Stomach (tissue), 8 donors: ENCODE measurements at regions not wholly inside any gene's neighbourhood (a gene's known extent, or its start where the extent isn't known, plus 50 kb on each side); places are given as distances from the start of the nearest gene placed in this dataset.
"Not testable (repeated sequence)": the region's sequence is repeated elsewhere in the genome, so short reads cannot be mapped to it uniquely, and the experiment has no call there.

Experiments
- DNase-seq, 2 donors: peaks; one replicate each; pipeline versions ENCODE4 v3.0.0 to v3.0.0-alpha.2; 2013 to 2019
- H3K27ac ChIP-seq, 5 donors: fragments of 200-600 bp in 4 of 5; sonication (generic) in 4 of 5; one replicate each; pipeline ENCODE4 v1.5.1; 2013 to 2019; ENCODE audit warnings: mild to moderate bottlenecking in 1 of 5, moderate library complexity in 1 of 5
- H3K27me3 ChIP-seq, 3 donors: fragments of 200-600 bp; sonication (generic); one replicate each; pipeline ENCODE4 v1.5.1; 2017 to 2019; ENCODE audit warnings: mixed run types in 1 of 3
- H3K36me3 ChIP-seq, 4 donors: fragments of 200-600 bp; sonication (generic); 1 replicate in 3 of 4; 2 replicates in 1 of 4; pipeline ENCODE4 v1.5.1; 2016 to 2019
- H3K4me1 ChIP-seq, 4 donors: fragments of 200-600 bp; sonication (generic); one replicate each; pipeline ENCODE4 v1.5.1; 2016 to 2019
- H3K4me3 ChIP-seq, 4 donors: fragments of 200-600 bp; sonication (generic) in 3 of 4; one replicate each; pipeline ENCODE4 v1.5.1; 2016 to 2019; ENCODE audit warnings: mild to moderate bottlenecking in 1 of 4
- H3K9me3 ChIP-seq, 4 donors: fragments of 200-600 bp; sonication (generic); one replicate each; pipeline ENCODE4 v1.5.1; 2016 to 2019
- CTCF ChIP-seq, 7 experiments: fragments of 450-650 bp in 4 of 7; fragments of 200-600 bp in 3 of 7; sonication (generic) in 3 of 7; IDR thresholded peaks; one replicate each; pipeline ENCODE4 v1.5.1; 2016 to 2019; ENCODE audit warnings: antibody characterized with exemption in 7 of 7, control low read depth in 2 of 7, mild to moderate bottlenecking in 1 of 7
- EP300 ChIP-seq: sonication (generic); formaldehyde crosslinking; IDR thresholded peaks from one replicate; pipeline ENCODE4 v1.6.1; 2017; ENCODE audit warnings: antibody characterized with exemption
- POLR2A ChIP-seq, 4 donors: fragments of 450-650 bp; IDR thresholded peaks; one replicate each; pipeline ENCODE4 v1.6.1; 2016; ENCODE audit warnings: antibody characterized with exemption in 4 of 4, control low read depth in 2 of 4, mild to moderate bottlenecking in 1 of 4, moderate library complexity in 1 of 4
- POLR2AphosphoS5 ChIP-seq, 3 donors: sonication (generic); formaldehyde crosslinking; IDR thresholded peaks; one replicate each; pipeline ENCODE4 v1.6.1; 2016; ENCODE audit warnings: antibody characterized with exemption in 3 of 3
- WGBS, 5 donors: extraction: QIAGEN DNeasy Blood & Tissue Kit in 3 of 5; methylation state at CpG; one replicate each; pipeline versions ENCODE4 v1.1.5 to v1.1.7; 2013 to 2018; 5-methylcytosine and 5-hydroxymethylcytosine counted together
- intact Hi-C: fragments of 100-400 bp; cut with DNase I; formaldehyde crosslinking; loops from one replicate; pipeline ENCODE4 v1.15.1; 2023; ENCODE audit warnings: low total_unique reads
- donor health status: healthy with polysubstance abuse.
- donor health status: Bipolar disorder and iron deficiency.
- donor health status: healthy.

- no peak for TF ChIP-seq POLR2AphosphoS5 (IDR thresholded peaks at IDR 0.05)
- no peak for TF ChIP-seq POLR2A (IDR thresholded peaks at IDR 0.05)
- TF ChIP-seq CTCF (IDR thresholded peaks at IDR 0.05): no peak
- TF ChIP-seq EP300: no peak
- intact Hi-C loops: no loop called here
- H3K27me3 ChIP-seq: no peaks in the 10 kb centered on the region
- H3K4me1 ChIP-seq: no peaks in the 10 kb centered on the region
- no peak overlapping the region for H3K27ac ChIP-seq
- 62 to 71% (median 69%) methylated on average over 4 of the region's 4 CpGs for WGBS, 5 donors
- H3K36me3 ChIP-seq: no peaks in the 10 kb centered on the region
- no peak overlapping the region for H3K4me3 ChIP-seq
- peaks cover 0 to 3% (median 0%) of the 10 kb centered on the region in 4 donors for H3K9me3 ChIP-seq
- no peak for DNase-seq
Measured at GRCh38 chr11:98296091-98296880, 724.5 kb upstream of the CNTN5 start.

- Histone ChIP-seq H3K27me3 (no peaks in the 10 kb centered on the region), H3K36me3 (no peaks in the 10 kb centered on the region), H3K9me3 (no peaks in the 10 kb centered on the region), H3K27ac (no peak overlapping the region), H3K4me3 (no peak overlapping the region), H3K4me1 (no peaks in the 10 kb centered on the region)
- no peak for TF ChIP-seq POLR2AphosphoS5 (IDR thresholded peaks at IDR 0.05)
- TF ChIP-seq POLR2A (IDR thresholded peaks at IDR 0.05): no peak
- TF ChIP-seq CTCF (IDR thresholded peaks at IDR 0.05): no peak
- no peak for TF ChIP-seq EP300
- WGBS, 5 donors: 56 to 70% (median 64%) methylated on average over 3 of the region's 3 CpGs
- DNase-seq: no peak
- intact Hi-C loops: no loop called here
Measured at GRCh38 chr11:98300719-98301118, 720.0 kb upstream of the CNTN5 start.

- Histone ChIP-seq H3K27ac (no peak overlapping the region), H3K4me1 (no peaks in the 10 kb centered on the region), H3K36me3 (no peaks in the 10 kb centered on the region), H3K9me3 (peaks cover 0 to 6% (median 3%) of the 10 kb centered on the region in 4 donors), H3K4me3 (no peak overlapping the region), H3K27me3 (no peaks in the 10 kb centered on the region)
- WGBS, 5 donors: 85 to 94% (median 89%) methylated on average over 1 of the region's 1 CpG
- intact Hi-C loops: no loop called here
- TF ChIP-seq POLR2A (IDR thresholded peaks at IDR 0.05) (no peak), CTCF (IDR thresholded peaks at IDR 0.05) (no peak)
- DNase-seq: no peak
Measured at GRCh38 chr11:98307827-98308491, 712.8 kb upstream of the CNTN5 start.

- H3K9me3 ChIP-seq, intact Hi-C loops, H3K4me1 ChIP-seq, H3K4me3 ChIP-seq, H3K36me3 ChIP-seq, H3K27ac ChIP-seq, H3K27me3 ChIP-seq, DNase-seq: not testable (repeated sequence)
- 85 to 94% (median 91%) methylated on average over 9 to 12 of the region's 12 CpGs; no CpG with 5 or more reads in 1 of the 5 donors for WGBS, 5 donors
Measured at GRCh38 chr11:98330306-98330705, 690.4 kb upstream of the CNTN5 start.

- Histone ChIP-seq H3K4me1 (no peaks in the 10 kb centered on the region), H3K27ac (no peak overlapping the region), H3K27me3 (no peaks in the 10 kb centered on the region), H3K9me3 (peaks cover 0 to 14% (median 1%) of the 10 kb centered on the region in 4 donors), H3K4me3 (no peak overlapping the region), H3K36me3 (no peaks in the 10 kb centered on the region)
- no peak for DNase-seq
- intact Hi-C loops: no loop called here
- no peak for TF ChIP-seq POLR2AphosphoS5 (IDR thresholded peaks at IDR 0.05)
- TF ChIP-seq POLR2A (IDR thresholded peaks at IDR 0.05): no peak
- no peak for TF ChIP-seq EP300
- no peak for TF ChIP-seq CTCF (IDR thresholded peaks at IDR 0.05)
- 82 to 93% (median 87%) methylated on average over 4 of the region's 4 CpGs for WGBS, 5 donors
Measured at GRCh38 chr11:98358551-98358950, 662.2 kb upstream of the CNTN5 start.
